NK-92 treated with Interleukin-12 subunit alpha and Interleukin-12 subunit beta, amount 100 ng/mL, for 24 hours (cell line): ENCODE measurements at regions not wholly inside any gene's neighbourhood (a gene's known extent, or its start where the extent isn't known, plus 50 kb on each side); places are given as distances from the start of the nearest gene placed in this dataset.
"Not testable (repeated sequence)": the region's sequence is repeated elsewhere in the genome, so short reads cannot be mapped to it uniquely, and the experiment has no call there.

ENCODE experiments used
- DNase-seq: peaks from one replicate; lab custom pipeline; 2025; lab: John Stamatoyannopoulos, UW

DNA sequence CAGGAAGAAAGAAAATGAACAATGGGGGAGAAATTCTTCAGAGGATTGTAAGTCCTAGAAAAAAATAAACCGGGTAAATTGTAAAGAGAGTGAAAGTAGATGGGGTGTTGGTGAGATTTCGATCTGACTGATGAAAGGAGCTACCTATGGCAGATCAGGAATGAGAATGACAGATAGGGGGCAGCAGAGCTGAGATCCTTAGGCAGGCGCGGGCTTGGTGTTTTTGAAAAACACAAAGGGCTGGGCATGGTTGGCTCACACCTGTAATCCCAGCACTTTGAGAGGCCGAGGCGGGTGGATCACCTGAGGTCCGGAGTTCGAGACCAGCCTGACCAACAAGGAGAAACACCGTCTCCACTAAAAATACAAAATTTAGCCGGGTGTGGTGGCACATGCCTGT lies 1468.6 kb upstream of the SLC10A2 start:
- no peak for DNase-seq

- DNase-seq = no peak
These were observed 1465.9 kb upstream of the SLC10A2 start for GRCh38 chr13:104532132-104532531.

DNA sequence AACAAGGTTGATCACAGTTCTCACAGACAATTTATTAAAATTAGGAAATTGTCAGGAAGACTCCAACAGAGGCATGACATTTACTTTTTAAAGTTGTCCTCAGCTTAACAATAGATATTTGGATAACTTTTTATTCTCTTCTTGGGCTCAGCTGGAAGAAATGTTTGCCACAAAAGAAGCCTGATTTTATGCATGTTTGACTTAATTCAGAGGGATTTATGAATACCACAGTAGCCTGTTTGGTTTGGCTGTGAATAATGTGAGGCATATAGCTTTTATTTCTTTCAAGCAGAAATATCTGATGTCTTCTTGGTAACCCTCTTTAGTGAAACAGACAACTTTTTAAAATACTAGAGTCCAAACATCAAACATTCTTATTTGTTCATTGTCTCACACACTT lies 1464.5 kb upstream of the SLC10A2 start:
- no peak for DNase-seq

DNA sequence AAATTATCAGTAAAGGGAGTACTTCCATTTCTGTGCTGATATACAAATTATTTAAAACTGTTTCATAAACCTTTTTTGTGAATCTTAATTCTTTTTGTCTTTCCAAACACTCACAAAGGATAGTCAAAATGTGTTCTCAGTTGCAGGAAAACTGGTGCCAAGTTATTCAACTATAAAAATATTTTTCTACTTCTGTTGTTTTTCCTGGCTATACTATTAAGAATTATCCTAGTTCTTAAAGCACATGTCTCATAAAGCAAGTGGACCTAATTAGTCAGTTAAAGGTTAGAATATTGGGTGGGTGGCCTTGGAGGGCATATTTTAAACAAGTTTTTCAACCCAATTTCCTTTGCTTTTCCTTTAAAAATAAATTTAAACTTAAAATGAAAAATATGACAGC lies 1460.3 kb upstream of the SLC10A2 start:
- DNase-seq = no peak

DNA sequence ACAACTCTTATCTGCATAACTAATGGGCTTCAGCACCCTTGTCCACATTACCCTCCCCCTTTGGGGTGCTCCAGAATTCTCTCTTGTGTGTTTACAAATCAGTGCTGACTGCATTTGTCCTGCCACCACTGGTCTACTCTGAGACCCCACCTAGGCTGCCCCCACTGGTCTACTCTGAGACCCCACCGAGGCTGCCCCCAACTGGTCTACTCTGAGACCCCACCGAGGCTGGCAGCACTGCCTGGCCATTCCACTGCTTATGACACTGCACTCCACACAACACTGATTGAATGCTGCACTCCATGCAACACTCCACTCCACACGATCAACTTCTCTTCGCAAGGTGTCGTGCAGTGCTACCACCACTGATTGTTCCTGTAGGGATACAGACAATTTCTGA lies 1459.2 kb upstream of the SLC10A2 start:
- no peak for DNase-seq

- DNase-seq = no peak
These were observed 1456.2 kb upstream of the SLC10A2 start for GRCh38 chr13:104522235-104523072.

- no peak for DNase-seq
These were observed 1444.2 kb upstream of the SLC10A2 start for GRCh38 chr13:104510422-104510821.

DNA sequence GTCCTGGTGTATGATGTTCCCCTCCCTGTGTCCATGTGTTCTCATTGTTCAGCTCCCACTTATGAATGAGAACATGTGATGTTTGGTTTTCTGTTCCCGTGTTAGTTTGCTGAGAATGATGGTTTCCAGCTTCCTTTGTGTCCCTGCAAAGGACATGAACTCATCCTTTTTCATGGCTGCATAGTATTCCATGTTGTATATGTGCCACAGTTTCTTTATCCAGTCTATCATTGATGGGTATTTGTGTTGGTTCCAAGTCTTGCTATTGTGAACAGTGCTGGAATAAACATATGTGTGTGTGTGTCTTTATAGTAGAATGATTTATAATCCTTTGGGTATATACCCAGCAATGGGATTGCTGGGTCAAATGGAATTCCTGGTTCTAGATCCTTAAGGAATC lies 1427.3 kb upstream of the SLC10A2 start:
- DNase-seq = not testable (repeated sequence)

DNA sequence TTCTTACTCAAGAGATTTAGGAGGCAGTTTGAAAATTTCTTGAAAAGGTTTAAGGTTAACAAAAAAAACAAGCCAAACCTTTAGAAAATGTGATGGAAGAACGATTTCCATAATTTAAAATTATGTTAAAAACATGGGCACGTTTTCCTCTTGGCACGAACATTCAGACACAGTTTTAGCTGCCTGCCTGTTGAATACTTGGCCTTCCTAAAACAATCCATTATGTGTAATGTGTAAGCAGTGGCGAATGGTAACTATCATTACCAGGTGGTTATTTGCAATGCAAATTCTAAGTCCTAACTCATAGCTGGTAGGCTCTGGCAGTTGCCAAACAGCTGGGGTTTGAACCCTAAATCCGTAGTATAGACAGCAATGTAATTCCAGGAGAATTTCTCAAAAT lies 1425.7 kb upstream of the SLC10A2 start:
- no peak for DNase-seq

DNA sequence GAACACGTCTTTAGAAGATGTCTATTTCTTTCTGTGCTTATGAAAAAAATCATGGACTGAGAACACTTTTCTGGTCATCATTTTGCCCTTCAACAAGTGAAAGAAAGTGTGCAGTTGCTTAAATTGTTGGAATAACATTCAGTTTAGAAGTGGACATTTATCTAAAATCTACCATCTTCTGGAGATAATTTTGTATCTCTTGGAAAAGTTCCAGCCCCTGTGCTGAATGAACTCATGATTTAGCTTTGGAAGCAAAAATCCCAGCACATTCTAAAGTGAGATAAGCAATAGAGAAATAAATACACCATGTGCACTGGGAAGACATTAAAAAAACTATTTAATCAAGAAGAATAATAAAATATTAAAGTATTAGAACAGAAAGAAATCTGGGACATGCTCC lies 1420.8 kb upstream of the SLC10A2 start:
- DNase-seq = no peak

DNA sequence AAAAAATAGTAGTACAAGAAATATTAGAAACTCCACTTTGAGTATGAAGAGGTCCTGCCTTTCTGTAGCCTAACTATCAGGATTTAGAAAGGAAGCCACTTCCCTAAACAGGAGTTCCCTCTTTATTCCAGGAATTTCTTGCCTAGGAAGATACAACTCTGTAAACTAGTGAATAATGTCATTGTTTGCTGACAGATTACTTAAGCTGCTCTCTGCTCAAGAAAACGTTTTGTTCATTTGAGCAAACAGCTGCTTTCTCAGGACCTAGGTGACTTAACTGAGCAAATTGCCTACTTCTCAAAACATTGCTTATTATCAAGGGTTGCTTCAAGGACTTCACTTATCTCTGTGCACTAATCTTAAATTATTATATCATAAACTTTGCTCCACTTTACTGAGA lies 1419.4 kb upstream of the SLC10A2 start:
- DNase-seq = no peak

DNA sequence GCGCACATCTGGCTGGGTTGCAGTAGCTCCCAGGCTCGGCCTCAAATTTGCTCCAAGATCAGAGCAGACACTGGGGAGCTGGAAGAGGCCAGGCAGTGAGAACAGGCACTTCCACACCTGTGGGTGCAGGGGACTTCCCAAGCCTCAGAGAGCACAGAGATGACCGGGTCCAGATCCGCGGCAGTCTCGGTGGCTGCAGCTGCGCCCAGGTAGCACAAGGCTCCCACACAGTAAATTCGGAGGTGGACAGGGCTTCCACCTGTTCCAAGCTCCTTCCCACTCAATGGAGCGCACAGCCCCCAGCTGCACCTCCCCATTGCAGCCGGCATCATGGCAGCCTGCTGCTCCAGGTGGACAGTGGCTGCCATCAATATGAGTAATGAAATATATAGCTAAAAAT lies 1417.4 kb upstream of the SLC10A2 start:
- no peak for DNase-seq

DNA sequence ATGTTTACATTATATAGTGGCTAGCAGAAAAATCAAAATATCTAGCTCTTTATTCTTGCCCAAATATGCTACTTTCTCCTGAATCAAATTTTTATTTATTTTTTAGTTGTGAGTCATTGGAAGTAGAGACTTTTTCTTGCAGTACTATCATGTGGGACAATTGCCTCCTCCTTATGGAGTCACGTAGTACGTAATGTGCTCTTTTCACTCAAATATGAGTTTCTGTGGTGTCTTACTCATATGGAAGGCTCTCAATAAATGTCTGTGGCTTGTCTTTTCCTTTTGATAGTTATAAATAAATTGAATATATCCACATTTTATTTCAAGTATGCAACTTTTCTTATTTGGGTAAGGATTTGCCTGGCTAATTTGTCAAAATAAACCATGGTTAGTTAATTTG lies 1411.0 kb upstream of the SLC10A2 start:
- DNase-seq = no peak

GRCh38 chr13:104473936-104474335 lies 1407.7 kb upstream of the SLC10A2 start:
- no peak for DNase-seq

- no peak for DNase-seq
These were observed 1399.8 kb upstream of the SLC10A2 start for GRCh38 chr13:104466016-104466415.

- DNase-seq = no peak
These were observed 1394.8 kb upstream of the SLC10A2 start for GRCh38 chr13:104461049-104461448.

DNA sequence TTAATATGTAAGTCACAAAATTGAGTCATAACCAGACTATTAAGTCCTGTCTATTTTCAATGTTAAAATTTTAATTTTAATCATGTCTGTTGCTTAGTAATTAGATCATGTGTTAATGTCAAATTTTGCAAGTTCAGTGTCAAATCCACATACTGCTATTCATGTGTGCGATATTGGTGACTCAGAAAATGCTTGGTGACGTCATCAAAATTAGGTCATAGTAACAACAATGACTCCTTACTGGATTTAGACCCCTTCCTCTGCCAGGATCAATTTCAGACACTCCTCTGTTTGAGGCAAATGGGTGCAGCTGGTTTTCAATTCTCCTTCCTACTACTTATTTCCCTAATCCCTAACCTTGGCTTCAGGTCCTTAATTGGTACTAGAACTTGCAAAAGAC lies 1394.3 kb upstream of the SLC10A2 start:
- no peak for DNase-seq

DNA sequence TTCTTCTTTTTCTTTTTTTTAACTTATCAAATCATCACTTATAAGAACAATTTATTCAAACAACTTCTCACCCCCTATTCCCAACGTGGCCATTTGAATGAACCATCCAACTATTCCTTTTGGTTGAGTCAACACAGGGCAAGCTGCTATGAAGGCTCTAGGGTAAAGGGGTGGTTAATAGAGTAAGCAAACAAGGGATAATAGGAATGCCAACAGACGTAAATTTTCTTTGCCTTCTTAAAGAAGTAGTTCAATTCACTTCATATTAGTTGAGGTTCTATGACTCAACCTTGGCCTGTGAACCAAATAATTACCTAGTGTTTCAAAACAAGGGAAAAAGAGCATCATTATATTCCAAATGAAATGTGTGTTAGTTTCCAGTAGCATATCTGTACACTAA lies 1383.8 kb upstream of the SLC10A2 start:
- no peak for DNase-seq

DNA sequence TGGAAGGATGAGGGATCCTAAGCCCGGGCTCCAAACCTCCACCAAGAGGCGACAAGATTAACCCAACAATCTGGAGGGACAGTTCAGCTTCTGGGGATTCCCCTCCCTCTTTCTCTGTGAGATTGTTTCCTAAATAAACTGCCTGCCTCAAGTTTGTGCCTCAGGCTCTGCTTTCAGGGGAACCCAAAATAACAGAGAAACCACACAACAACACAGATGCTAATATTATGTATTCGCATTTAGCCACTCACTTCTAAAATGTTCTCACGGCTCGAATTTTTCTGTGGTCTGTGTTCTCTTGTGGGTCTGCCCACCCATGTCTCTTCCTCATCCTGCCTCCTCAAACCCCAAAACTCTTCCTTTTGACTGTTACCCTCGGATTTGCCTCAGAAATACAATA lies 1381.1 kb upstream of the SLC10A2 start:
- DNase-seq = no peak

DNA sequence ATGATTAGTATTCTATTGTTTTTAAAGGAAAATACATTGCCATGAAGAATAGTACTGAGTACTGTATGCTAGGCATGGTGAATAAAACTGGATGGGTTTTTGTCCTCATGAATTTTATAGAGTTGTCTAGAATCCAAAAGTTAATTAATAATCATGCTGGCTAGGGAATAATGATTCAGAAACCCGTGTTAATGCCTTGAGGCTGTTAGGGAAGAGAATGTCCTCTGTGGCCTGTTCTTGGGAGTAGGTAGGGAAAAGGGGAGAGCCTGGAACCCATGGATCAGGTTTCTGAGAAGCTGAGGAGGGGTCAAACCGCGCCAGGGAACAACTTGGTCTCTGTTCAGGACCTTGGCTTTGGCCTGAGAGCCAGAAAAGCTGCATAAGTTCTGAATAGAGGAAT lies 1376.3 kb upstream of the SLC10A2 start:
- DNase-seq = no peak

DNA sequence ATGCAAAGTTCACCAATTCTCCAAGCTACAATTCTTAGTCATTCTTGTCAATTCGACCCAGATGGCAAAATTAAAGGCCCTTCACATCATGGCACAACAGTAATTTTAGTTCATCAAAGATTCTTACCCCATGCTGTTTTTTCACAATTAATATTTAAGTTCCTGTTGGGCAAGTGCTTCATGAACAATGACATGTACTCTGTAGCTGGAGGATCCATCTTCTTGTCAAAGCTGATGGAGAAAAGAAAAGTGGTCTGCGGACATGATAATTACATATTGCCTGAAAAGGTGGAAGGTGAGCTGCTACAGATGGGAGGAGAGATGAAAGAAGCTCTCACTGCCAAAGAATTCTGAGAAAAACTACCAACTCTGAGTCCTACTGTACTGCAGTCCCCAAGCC lies 1370.3 kb upstream of the SLC10A2 start:
- no peak for DNase-seq

- DNase-seq = no peak
These were observed 1365.7 kb upstream of the SLC10A2 start for GRCh38 chr13:104431895-104432294.

DNA sequence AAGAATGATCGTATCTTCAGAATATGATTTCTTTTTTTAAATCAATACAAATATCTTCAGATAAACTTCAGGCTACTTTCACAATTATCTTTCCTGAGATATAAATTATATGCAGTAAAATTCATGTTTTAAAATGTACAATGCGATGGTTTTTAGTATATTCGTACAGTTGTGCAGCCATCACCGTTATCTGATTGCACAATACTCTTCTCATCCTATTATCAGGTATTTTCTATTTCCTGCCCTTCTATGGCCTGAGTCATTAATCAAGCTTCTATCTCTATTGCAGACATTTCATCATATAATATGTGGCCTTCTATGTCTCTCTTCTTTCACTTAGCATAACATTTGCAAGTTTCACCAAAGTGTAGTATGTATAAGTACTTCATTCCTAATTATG lies 1360.2 kb upstream of the SLC10A2 start:
- no peak for DNase-seq

DNA sequence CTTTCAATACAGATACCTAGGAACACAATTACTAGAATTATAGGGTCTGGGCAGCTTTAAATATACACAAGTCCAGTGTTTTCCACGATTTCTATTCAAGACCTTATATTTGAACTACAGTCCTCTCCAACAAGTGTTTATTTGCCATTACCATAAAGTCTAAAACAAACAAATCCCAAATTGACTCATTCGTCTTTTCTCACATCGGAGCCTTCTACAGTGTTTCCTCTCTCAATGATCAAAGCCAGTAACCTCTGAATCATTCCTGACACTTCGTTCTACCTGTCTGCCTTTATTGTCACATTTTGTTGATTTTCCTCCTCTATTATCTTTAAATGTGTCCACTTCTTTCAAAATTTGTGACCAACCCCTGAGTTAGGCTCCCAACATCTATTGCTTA lies 1356.5 kb upstream of the SLC10A2 start:
- no peak for DNase-seq
